ENCODE measurements at regions not wholly inside any gene's neighbourhood (a gene's known extent, or its start where the extent isn't known, plus 50 kb on each side); places are given as distances from the start of the nearest gene placed in this dataset.

DNA sequence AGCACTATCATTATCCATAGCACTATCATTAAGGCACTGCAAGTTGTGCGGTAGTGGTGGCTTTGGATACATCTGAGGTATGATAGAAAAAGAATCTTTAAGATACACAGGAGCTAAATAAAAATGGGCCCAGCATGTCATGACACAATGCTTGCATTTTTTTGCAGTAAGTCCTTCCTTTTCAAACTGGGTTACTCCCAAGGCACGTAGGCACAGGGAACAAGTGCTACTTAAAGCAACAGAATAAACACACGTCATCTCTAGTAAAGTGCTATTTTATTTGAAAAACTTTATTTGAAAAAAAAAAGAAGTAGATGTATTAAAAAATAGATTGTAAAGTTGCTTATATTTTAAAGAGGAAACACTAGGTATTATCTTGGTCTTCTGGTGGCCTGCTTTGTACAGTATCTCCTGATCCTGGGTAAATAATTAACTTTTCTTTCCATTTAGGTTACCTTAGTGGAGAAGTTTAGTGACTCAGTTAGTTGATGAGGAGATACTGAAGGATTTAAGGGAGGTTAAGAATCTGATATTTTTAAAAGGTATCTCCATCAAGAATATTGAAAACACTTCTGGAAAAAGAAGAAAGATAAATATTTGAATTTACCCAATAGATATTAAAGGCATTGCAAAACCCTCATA lies 129.6 kb downstream of the EDN1 start:
- no peak for DNase-seq
- no peak for TF ChIP-seq CTCF (conservative IDR thresholded peaks at IDR 0.05)
- Histone ChIP-seq H2BK12ac (ENCODE audit: insufficient read length, low read depth, low read length) (no peak overlapping the region), H4K5ac (ENCODE audit: insufficient read length, low read depth, low read length) (no peak overlapping the region), H3K9ac (ENCODE audit: extremely low read depth, insufficient read length, low read length) (no peak overlapping the region), H3K23me2 (ENCODE audit: insufficient read length, low read depth, low read length, poor library complexity, severe bottlenecking) (no peaks in the 10 kb centered on the region), H3K27me3 (ENCODE audit: insufficient read depth, low read length) (no peaks in the 10 kb centered on the region), H4K20me1 (ENCODE audit: control insufficient read depth, insufficient read depth, insufficient read length) (no peaks in the 10 kb centered on the region), H2BK5ac (ENCODE audit: insufficient read length, low read length) (no peak overlapping the region), H3K79me1 (ENCODE audit: insufficient read depth, low read depth, low read length, poor library complexity, severe bottlenecking) (no peaks in the 10 kb centered on the region), H3K9me3 (ENCODE audit: control insufficient read depth, low read depth, low read length) (no peaks in the 10 kb centered on the region), H3K27ac (ENCODE audit: insufficient read length, low read depth, low read length) (no peak overlapping the region), H2BK15ac (ENCODE audit: low read depth, low read length) (no peak overlapping the region), H3K4ac (ENCODE audit: low read depth, low read length) (no peak overlapping the region), H3K56ac (ENCODE audit: insufficient read length, low read depth, low read length) (no peak overlapping the region), H2AK5ac (ENCODE audit: insufficient read length, low read length) (no peak overlapping the region), H3K18ac (ENCODE audit: insufficient read length, low read depth, low read length) (no peak overlapping the region), H2AFZ (ENCODE audit: low read length) (no peak overlapping the region), H3K23ac (ENCODE audit: insufficient read length, low read depth, low read length) (no peak overlapping the region), H4K8ac (replicated peaks; ENCODE audit: insufficient read length, low read depth, low read length) (no peak overlapping the region), H3K14ac (ENCODE audit: insufficient read depth, low read length) (no peak overlapping the region), H3K4me1 (ENCODE audit: insufficient read depth, low read length) (no peaks in the 10 kb centered on the region), H3T11ph (ENCODE audit: low read length) (no peak overlapping the region), H2BK120ac (ENCODE audit: low read depth, low read length, poor library complexity, severe bottlenecking) (no peak overlapping the region), H3K79me2 (ENCODE audit: insufficient read depth, low read length) (no peaks in the 10 kb centered on the region), H4K91ac (ENCODE audit: insufficient read length, low read depth, low read length) (no peak overlapping the region), H3K4me2 (ENCODE audit: insufficient read depth, insufficient read length, low read length) (no peak overlapping the region), H2BK20ac (ENCODE audit: low read depth, low read length, poor library complexity, severe bottlenecking) (no peak overlapping the region)
- Mint-ChIP-seq H3K27ac (no peak overlapping the region), H3K4me3 (no peak overlapping the region), H3K27me3 (ENCODE audit: low read depth) (no peaks in the 10 kb centered on the region), H3K4me1 (peaks cover 16 to 20% of the 10 kb centered on the region in 2 experiments; a peak in 3 of 4 replicates), H3K9me3 (peaks cover 3 to 7% of the 10 kb centered on the region in 2 experiments; a peak in 3 of 5 replicates), H3K36me3 (ENCODE audit: insufficient read depth in 1 of 3, low read depth in 3 of 3) (peaks cover 0 to 4% (median 3%) of the 10 kb centered on the region in 3 experiments; a peak in 5 of 7 replicates)
- WGBS (ENCODE audit: extremely low coverage, insufficient read length, low lambda C conversion rate) = no CpG with 5 or more reads among the region's 3 CpGs

All from H9 (cell line).